ENCODE measurements at regions not wholly inside any gene's neighbourhood (a gene's known extent, or its start where the extent isn't known, plus 50 kb on each side); places are given as distances from the start of the nearest gene placed in this dataset.

DNA sequence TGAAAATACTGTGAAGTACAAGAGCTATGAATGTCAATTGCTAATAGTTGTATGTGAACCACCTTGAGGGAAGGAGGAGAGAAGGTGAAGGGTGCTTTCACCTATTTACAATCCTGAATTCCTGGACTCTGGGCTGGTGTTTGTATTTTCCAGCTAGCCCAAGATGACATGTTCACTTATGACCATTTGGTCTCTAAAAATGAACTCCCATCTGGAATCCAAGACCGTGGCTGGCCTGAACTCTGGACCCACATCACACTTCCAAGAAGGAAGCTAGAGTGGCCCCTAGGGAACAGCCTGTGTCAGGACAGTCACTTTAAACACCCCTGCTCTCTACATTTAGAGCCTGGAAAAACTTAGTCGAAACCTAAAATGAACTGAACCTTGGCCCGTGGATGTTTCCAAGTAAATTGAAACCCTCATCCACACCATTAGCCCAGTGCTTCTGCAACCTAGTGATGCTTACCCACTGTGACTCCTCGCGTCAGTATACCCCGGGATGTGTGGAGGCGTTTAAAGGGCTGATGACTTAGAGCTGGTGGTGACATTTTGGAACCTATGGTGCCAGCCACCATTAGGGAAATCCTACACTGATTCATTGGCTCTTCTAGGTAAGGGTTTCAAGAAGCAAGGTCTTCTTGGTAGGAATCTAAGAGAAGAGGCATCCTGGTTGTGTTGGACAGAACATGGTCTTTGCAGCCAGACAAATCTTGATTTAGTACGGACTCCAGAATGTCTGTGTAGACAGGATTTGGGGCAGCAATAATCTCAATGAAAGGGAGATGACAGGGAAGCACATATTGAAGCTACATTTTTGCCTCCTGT lies 171.5 kb upstream of the IRF2BP2 start (continued):
- TF ChIP-seq TARDBP (CRISPR knock-in tag; IDR thresholded peaks at IDR 0.05) (0 out of 2 replicates have a peak, but pooled peaks have one; percentile 44), ZMYM4 (CRISPR knock-in tag; IDR thresholded peaks at IDR 0.05) (no peak), TAF15 (IDR thresholded peaks at IDR 0.05; ENCODE audit: low read depth, low read length, poor library complexity, severe bottlenecking) (no peak), U2AF2 (IDR thresholded peaks at IDR 0.05; ENCODE audit: low read depth, low read length) (no peak), SIX4 (CRISPR knock-in tag; IDR thresholded peaks at IDR 0.05) (no peak), MAZ (IDR thresholded peaks at IDR 0.05; ENCODE audit: borderline replicate concordance, low read depth, low read length) (0 out of 2 replicates have a peak, but pooled peaks have one; percentile 11), MAZ (CRISPR knock-in tag; IDR thresholded peaks at IDR 0.05; ENCODE audit: low read depth) (no peak), HNRNPUL1 (IDR thresholded peaks at IDR 0.05; ENCODE audit: low read depth, low read length) (no peak), SETDB1 (CRISPR knock-in tag; IDR thresholded peaks at IDR 0.05; ENCODE audit: borderline replicate concordance) (no peak), ZNF143 (CRISPR knock-in tag; IDR thresholded peaks at IDR 0.05) (no peak), FIP1L1 (IDR thresholded peaks at IDR 0.05; ENCODE audit: borderline replicate concordance, insufficient read depth, low read depth, low read length) (no peak)
- TF ChIP-seq, protein P1, sequence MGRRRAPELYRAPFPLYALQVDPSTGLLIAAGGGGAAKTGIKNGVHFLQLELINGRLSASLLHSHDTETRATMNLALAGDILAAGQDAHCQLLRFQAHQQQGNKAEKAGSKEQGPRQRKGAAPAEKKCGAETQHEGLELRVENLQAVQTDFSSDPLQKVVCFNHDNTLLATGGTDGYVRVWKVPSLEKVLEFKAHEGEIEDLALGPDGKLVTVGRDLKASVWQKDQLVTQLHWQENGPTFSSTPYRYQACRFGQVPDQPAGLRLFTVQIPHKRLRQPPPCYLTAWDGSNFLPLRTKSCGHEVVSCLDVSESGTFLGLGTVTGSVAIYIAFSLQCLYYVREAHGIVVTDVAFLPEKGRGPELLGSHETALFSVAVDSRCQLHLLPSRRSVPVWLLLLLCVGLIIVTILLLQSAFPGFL (CRISPR knock-in tag; IDR thresholded peaks at IDR 0.05): no peak
- TF ChIP-seq, protein P2, sequence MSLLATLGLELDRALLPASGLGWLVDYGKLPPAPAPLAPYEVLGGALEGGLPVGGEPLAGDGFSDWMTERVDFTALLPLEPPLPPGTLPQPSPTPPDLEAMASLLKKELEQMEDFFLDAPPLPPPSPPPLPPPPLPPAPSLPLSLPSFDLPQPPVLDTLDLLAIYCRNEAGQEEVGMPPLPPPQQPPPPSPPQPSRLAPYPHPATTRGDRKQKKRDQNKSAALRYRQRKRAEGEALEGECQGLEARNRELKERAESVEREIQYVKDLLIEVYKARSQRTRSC (CRISPR knock-in tag; IDR thresholded peaks at IDR 0.05; ENCODE audit: low read depth): no peak
- TF ChIP-seq, protein P3, sequence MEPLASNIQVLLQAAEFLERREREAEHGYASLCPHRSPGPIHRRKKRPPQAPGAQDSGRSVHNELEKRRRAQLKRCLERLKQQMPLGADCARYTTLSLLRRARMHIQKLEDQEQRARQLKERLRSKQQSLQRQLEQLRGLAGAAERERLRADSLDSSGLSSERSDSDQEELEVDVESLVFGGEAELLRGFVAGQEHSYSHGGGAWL (CRISPR knock-in tag; IDR thresholded peaks at IDR 0.05): no peak
- TF ChIP-seq, protein P4, sequence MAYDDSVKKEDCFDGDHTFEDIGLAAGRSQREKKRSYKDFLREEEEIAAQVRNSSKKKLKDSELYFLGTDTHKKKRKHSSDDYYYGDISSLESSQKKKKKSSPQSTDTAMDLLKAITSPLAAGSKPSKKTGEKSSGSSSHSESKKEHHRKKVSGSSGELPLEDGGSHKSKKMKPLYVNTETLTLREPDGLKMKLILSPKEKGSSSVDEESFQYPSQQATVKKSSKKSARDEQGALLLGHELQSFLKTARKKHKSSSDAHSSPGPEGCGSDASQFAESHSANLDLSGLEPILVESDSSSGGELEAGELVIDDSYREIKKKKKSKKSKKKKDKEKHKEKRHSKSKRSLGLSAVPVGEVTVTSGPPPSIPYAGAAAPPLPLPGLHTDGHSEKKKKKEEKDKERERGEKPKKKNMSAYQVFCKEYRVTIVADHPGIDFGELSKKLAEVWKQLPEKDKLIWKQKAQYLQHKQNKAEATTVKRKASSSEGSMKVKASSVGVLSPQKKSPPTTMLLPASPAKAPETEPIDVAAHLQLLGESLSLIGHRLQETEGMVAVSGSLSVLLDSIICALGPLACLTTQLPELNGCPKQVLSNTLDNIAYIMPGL (CRISPR knock-in tag; IDR thresholded peaks at IDR 0.05; ENCODE audit: borderline replicate concordance in 1 of 2, low read depth in 1 of 2): no peak
- TF ChIP-seq, protein P5, sequence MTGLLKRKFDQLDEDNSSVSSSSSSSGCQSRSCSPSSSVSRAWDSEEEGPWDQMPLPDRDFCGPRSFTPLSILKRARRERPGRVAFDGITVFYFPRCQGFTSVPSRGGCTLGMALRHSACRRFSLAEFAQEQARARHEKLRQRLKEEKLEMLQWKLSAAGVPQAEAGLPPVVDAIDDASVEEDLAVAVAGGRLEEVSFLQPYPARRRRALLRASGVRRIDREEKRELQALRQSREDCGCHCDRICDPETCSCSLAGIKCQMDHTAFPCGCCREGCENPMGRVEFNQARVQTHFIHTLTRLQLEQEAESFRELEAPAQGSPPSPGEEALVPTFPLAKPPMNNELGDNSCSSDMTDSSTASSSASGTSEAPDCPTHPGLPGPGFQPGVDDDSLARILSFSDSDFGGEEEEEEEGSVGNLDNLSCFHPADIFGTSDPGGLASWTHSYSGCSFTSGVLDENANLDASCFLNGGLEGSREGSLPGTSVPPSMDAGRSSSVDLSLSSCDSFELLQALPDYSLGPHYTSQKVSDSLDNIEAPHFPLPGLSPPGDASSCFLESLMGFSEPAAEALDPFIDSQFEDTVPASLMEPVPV (CRISPR knock-in tag; IDR thresholded peaks at IDR 0.05): no peak
- TF ChIP-seq, protein P6, sequence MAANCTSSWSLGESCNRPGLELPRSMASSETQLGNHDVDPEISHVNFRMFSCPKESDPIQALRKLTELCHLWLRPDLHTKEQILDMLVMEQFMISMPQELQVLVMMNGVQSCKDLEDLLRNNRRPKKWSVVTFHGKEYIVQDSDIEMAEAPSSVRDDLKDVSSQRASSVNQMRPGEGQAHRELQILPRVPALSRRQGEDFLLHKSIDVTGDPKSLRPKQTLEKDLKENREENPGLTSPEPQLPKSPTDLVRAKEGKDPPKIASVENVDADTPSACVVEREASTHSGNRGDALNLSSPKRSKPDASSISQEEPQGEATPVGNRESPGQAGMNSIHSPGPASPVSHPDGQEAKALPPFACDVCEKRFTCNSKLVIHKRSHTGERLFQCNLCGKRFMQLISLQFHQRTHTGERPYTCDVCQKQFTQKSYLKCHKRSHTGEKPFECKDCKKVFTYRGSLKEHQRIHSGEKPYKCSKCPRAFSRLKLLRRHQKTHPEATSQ (CRISPR knock-in tag; IDR thresholded peaks at IDR 0.05; ENCODE audit: borderline replicate concordance): no peak
